RWPE2 (cell line): ENCODE measurements at regions not wholly inside any gene's neighbourhood (a gene's known extent, or its start where the extent isn't known, plus 50 kb on each side); places are given as distances from the start of the nearest gene placed in this dataset.
"Not testable (repeated sequence)": the region's sequence is repeated elsewhere in the genome, so short reads cannot be mapped to it uniquely, and the experiment has no call there.

Experiments used
- ATAC-seq: fragments of 200-7000 bp; cut with Tn5 transposase; 3 replicates; pipeline ENCODE4 v1.9.1; 2021; ENCODE audit warnings: low read depth
- DNase-seq: peaks from one replicate; pipeline ENCODE4 v3.0.0-alpha.2; 2020; ENCODE audit warnings: low spot score
- H3K27ac ChIP-seq: fragments of 450-650 bp; 2 replicates; pipeline ENCODE4 v1.5.1; 2017; ENCODE audit warnings: mild to moderate bottlenecking; ENCODE audit not compliant: poor library complexity, severe bottlenecking
- H3K27me3 ChIP-seq: fragments of 250-450 bp; sonication (Bioruptor Pico); 2 replicates; pipeline ENCODE4 v1.5.1; 2021; ENCODE audit warnings: mild to moderate bottlenecking, moderate library complexity; ENCODE audit not compliant: insufficient read depth, poor library complexity, severe bottlenecking
- H3K36me3 ChIP-seq: fragments of 250-450 bp; sonication (Bioruptor Pico); 2 replicates; pipeline ENCODE4 v1.5.1; 2020; ENCODE audit warnings: low read depth, mild to moderate bottlenecking, moderate library complexity
- H3K4me1 ChIP-seq: fragments of 250-450 bp; sonication (Bioruptor Pico); 2 replicates; pipeline ENCODE4 v1.5.1; 2021; ENCODE audit warnings: mild to moderate bottlenecking, moderate library complexity; ENCODE audit not compliant: insufficient read depth, poor library complexity, severe bottlenecking
- H3K4me3 ChIP-seq: fragments of 250-450 bp; sonication (Bioruptor Pico); 2 replicates; pipeline ENCODE4 v1.5.1; 2021; ENCODE audit warnings: mild to moderate bottlenecking, moderate library complexity; ENCODE audit not compliant: severe bottlenecking
- H3K9me3 ChIP-seq: fragments of 250-450 bp; sonication (Bioruptor Pico); 2 replicates; pipeline ENCODE4 v1.5.1; 2021; ENCODE audit warnings: mild to moderate bottlenecking, moderate library complexity; ENCODE audit not compliant: severe bottlenecking
- TF ChIP-seq, protein P1 (sequence below): fragments of 450-650 bp; IDR thresholded peaks from one replicate; pipeline ENCODE4 v1.5.1; 2017; ENCODE audit warnings: mild to moderate bottlenecking, moderate library complexity; ENCODE audit not compliant: poor library complexity, severe bottlenecking

DNA sequence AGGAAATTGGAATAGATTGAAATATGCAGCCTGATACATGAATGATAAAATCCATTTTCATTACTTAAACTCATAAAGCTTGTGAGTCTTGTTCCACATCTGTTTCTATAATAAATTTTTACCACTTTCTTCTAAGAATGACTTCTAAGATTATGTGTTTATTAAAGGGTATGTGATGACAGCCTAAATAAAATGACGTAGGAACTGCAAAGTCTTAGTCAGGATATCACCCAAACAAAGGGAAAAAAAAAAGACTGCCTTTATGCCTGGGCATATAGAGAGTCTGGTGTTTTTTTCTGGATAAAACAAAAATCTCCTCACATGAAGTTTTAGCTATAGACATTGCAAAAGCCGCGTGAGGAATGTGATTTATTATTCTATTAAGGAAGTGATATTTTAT, 844.0 kb downstream of the DIPK2A start:
- Histone ChIP-seq H3K4me3 (no peak overlapping the region), H3K27me3 (peaks cover 5% of the 10 kb centered on the region), H3K9me3 (no peaks in the 10 kb centered on the region), H3K36me3 (no peaks in the 10 kb centered on the region), H3K4me1 (no peaks in the 10 kb centered on the region), H3K27ac (no peak overlapping the region)
- TF ChIP-seq, protein P1, sequence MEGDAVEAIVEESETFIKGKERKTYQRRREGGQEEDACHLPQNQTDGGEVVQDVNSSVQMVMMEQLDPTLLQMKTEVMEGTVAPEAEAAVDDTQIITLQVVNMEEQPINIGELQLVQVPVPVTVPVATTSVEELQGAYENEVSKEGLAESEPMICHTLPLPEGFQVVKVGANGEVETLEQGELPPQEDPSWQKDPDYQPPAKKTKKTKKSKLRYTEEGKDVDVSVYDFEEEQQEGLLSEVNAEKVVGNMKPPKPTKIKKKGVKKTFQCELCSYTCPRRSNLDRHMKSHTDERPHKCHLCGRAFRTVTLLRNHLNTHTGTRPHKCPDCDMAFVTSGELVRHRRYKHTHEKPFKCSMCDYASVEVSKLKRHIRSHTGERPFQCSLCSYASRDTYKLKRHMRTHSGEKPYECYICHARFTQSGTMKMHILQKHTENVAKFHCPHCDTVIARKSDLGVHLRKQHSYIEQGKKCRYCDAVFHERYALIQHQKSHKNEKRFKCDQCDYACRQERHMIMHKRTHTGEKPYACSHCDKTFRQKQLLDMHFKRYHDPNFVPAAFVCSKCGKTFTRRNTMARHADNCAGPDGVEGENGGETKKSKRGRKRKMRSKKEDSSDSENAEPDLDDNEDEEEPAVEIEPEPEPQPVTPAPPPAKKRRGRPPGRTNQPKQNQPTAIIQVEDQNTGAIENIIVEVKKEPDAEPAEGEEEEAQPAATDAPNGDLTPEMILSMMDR: no peak
- ATAC-seq (no peak), DNase-seq (no peak)

- ATAC-seq (no peak), DNase-seq (no peak)
- H3K27me3 ChIP-seq: peaks cover 5% of the 10 kb centered on the region
- H3K36me3 ChIP-seq: no peaks in the 10 kb centered on the region
- H3K27ac ChIP-seq: no peak overlapping the region
- H3K9me3 ChIP-seq: no peaks in the 10 kb centered on the region
- TF ChIP-seq, protein P1: no peak
- H3K4me1 ChIP-seq: no peaks in the 10 kb centered on the region
- H3K4me3 ChIP-seq: no peak overlapping the region
These were observed 844.7 kb downstream of the DIPK2A start for GRCh38 chr3:144816323-144816722.

DNA sequence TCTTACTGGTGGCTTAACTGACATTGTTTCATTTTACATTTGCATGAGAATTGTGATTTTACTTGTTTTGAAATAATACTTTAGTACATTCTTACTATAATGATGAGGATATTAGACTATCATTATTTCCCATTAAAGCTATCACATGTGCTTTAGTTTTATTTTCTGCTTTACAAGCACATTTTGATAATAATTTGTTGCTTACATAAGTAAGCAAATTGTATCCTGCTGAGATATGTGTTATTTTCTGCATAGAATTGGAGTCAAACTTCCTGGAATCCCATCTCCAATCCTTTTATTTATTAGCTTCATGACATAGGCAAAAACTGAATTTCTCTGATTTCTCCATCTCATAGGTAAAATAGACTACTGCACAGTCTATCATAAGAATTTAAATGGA, 847.4 kb downstream of the DIPK2A start:
- TF ChIP-seq, protein P1: no peak
- no peaks in the 10 kb centered on the region for H3K4me1 ChIP-seq
- ATAC-seq (no peak), DNase-seq (no peak)
- H3K9me3 ChIP-seq: no peaks in the 10 kb centered on the region
- no peaks in the 10 kb centered on the region for H3K36me3 ChIP-seq
- no peak overlapping the region for H3K27ac ChIP-seq
- no peak overlapping the region for H3K4me3 ChIP-seq
- peaks cover 5% of the 10 kb centered on the region for H3K27me3 ChIP-seq

- H3K27ac ChIP-seq, H3K4me3 ChIP-seq, H3K27me3 ChIP-seq, H3K9me3 ChIP-seq, H3K4me1 ChIP-seq, H3K36me3 ChIP-seq, DNase-seq, ATAC-seq: not testable (repeated sequence)
These were observed 848.6 kb downstream of the DIPK2A start for GRCh38 chr3:144820232-144820631.

- ATAC-seq (no peak), DNase-seq (no peak)
- no peaks in the 10 kb centered on the region for H3K36me3 ChIP-seq
- H3K27me3 ChIP-seq: peaks cover 5% of the 10 kb centered on the region
- TF ChIP-seq, protein P1: no peak
- no peaks in the 10 kb centered on the region for H3K9me3 ChIP-seq
- H3K27ac ChIP-seq: no peak overlapping the region
- H3K4me3 ChIP-seq: no peak overlapping the region
- no peaks in the 10 kb centered on the region for H3K4me1 ChIP-seq
These were observed 849.1 kb downstream of the DIPK2A start for GRCh38 chr3:144820726-144821125.

DNA sequence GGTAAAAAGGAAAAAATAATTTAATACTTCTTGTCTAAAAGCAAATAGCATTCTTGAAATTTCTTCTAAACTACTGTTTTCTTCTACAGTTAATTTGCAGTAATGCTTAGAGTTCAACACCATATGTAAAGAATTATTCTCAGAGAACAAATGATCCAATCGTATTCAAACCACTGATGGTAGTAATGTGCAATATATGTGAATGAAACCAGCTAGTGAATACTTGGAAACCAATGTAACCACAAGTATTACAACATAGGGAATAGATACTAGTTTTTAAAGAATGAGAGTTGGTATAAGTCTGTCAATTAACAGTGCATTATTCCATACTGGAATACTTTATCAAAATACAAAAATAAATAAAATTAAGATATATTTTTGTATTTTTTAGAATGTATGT, 850.0 kb downstream of the DIPK2A start:
- H3K9me3 ChIP-seq: no peaks in the 10 kb centered on the region
- no peaks in the 10 kb centered on the region for H3K36me3 ChIP-seq
- no peak overlapping the region for H3K27ac ChIP-seq
- no peak overlapping the region for H3K4me3 ChIP-seq
- ATAC-seq: no peak
- H3K27me3 ChIP-seq: peaks cover 5% of the 10 kb centered on the region
- no peaks in the 10 kb centered on the region for H3K4me1 ChIP-seq
- DNase-seq: no peak
- TF ChIP-seq, protein P1: no peak
